Stomach (tissue), 8 donors: ENCODE measurements at regions not wholly inside any gene's neighbourhood (a gene's known extent, or its start where the extent isn't known, plus 50 kb on each side); places are given as distances from the start of the nearest gene placed in this dataset.

Source experiments
- DNase-seq, 2 donors: peaks; one replicate each; pipeline versions ENCODE4 v3.0.0 to v3.0.0-alpha.2; 2013 to 2019
- H3K27ac ChIP-seq, 5 donors: fragments of 200-600 bp in 4 of 5; sonication (generic) in 4 of 5; one replicate each; pipeline ENCODE4 v1.5.1; 2013 to 2019; ENCODE audit warnings: mild to moderate bottlenecking in 1 of 5, moderate library complexity in 1 of 5
- H3K27me3 ChIP-seq, 3 donors: fragments of 200-600 bp; sonication (generic); one replicate each; pipeline ENCODE4 v1.5.1; 2017 to 2019; ENCODE audit warnings: mixed run types in 1 of 3
- H3K36me3 ChIP-seq, 4 donors: fragments of 200-600 bp; sonication (generic); 1 replicate in 3 of 4; 2 replicates in 1 of 4; pipeline ENCODE4 v1.5.1; 2016 to 2019
- H3K4me1 ChIP-seq, 4 donors: fragments of 200-600 bp; sonication (generic); one replicate each; pipeline ENCODE4 v1.5.1; 2016 to 2019
- H3K4me3 ChIP-seq, 4 donors: fragments of 200-600 bp; sonication (generic) in 3 of 4; one replicate each; pipeline ENCODE4 v1.5.1; 2016 to 2019; ENCODE audit warnings: mild to moderate bottlenecking in 1 of 4
- H3K9me3 ChIP-seq, 4 donors: fragments of 200-600 bp; sonication (generic); one replicate each; pipeline ENCODE4 v1.5.1; 2016 to 2019
- CTCF ChIP-seq, 7 experiments: fragments of 450-650 bp in 4 of 7; fragments of 200-600 bp in 3 of 7; sonication (generic) in 3 of 7; IDR thresholded peaks; one replicate each; pipeline ENCODE4 v1.5.1; 2016 to 2019; ENCODE audit warnings: antibody characterized with exemption in 7 of 7, control low read depth in 2 of 7, mild to moderate bottlenecking in 1 of 7
- EP300 ChIP-seq: sonication (generic); formaldehyde crosslinking; IDR thresholded peaks from one replicate; pipeline ENCODE4 v1.6.1; 2017; ENCODE audit warnings: antibody characterized with exemption
- POLR2A ChIP-seq, 4 donors: fragments of 450-650 bp; IDR thresholded peaks; one replicate each; pipeline ENCODE4 v1.6.1; 2016; ENCODE audit warnings: antibody characterized with exemption in 4 of 4, control low read depth in 2 of 4, mild to moderate bottlenecking in 1 of 4, moderate library complexity in 1 of 4
- POLR2AphosphoS5 ChIP-seq, 3 donors: sonication (generic); formaldehyde crosslinking; IDR thresholded peaks; one replicate each; pipeline ENCODE4 v1.6.1; 2016; ENCODE audit warnings: antibody characterized with exemption in 3 of 3
- WGBS, 5 donors: extraction: QIAGEN DNeasy Blood & Tissue Kit in 3 of 5; methylation state at CpG; one replicate each; pipeline versions ENCODE4 v1.1.5 to v1.1.7; 2013 to 2018; 5-methylcytosine and 5-hydroxymethylcytosine counted together
- intact Hi-C: fragments of 100-400 bp; cut with DNase I; formaldehyde crosslinking; loops from one replicate; pipeline ENCODE4 v1.15.1; 2023; ENCODE audit warnings: low total_unique reads
- donor health status: healthy with polysubstance abuse.
- donor health status: Bipolar disorder and iron deficiency.
- donor health status: healthy.

- 96 to 100% (median 98%) methylated on average over 6 of the region's 6 CpGs for WGBS, 5 donors
- DNase-seq = no peak
- peaks cover 0 to 4% (median 0%) of the 10 kb centered on the region in 4 donors for H3K4me1 ChIP-seq
- H3K9me3 ChIP-seq = peaks cover 0 to 7% (median 0%) of the 10 kb centered on the region in 4 donors
- no peaks in the 10 kb centered on the region for H3K36me3 ChIP-seq
- H3K4me3 ChIP-seq = no peak overlapping the region
- intact Hi-C loops = no loop called here
- no peaks in the 10 kb centered on the region for H3K27me3 ChIP-seq
- TF ChIP-seq POLR2AphosphoS5 (IDR thresholded peaks at IDR 0.05) = no peak
- TF ChIP-seq CTCF (IDR thresholded peaks at IDR 0.05) = no peak
- TF ChIP-seq POLR2A (IDR thresholded peaks at IDR 0.05) = no peak
- H3K27ac ChIP-seq = no peak overlapping the region
These were observed 51.2 kb upstream of the CAPZB start for GRCh38 chr1:19536519-19536918.

- Histone ChIP-seq H3K27me3 (no peaks in the 10 kb centered on the region), H3K27ac (no peak overlapping the region), H3K9me3 (peaks cover 0 to 8% (median 0%) of the 10 kb centered on the region in 4 donors), H3K4me1 (peaks cover 0 to 4% (median 0%) of the 10 kb centered on the region in 4 donors), H3K4me3 (no peak overlapping the region), H3K36me3 (no peaks in the 10 kb centered on the region)
- DNase-seq = no peak
- WGBS, 5 donors = 78 to 89% (median 88%) methylated on average over 3 of the region's 3 CpGs
- intact Hi-C loops = no loop called here
- TF ChIP-seq POLR2A (IDR thresholded peaks at IDR 0.05) (no peak), CTCF (IDR thresholded peaks at IDR 0.05) (no peak), EP300 (no peak), POLR2AphosphoS5 (IDR thresholded peaks at IDR 0.05) (no peak)
These were observed 49.9 kb upstream of the CAPZB start for GRCh38 chr1:19535214-19535613.
